ENCODE measurements at regions not wholly inside any gene's neighbourhood (a gene's known extent, or its start where the extent isn't known, plus 50 kb on each side); places are given as distances from the start of the nearest gene placed in this dataset.

DNA sequence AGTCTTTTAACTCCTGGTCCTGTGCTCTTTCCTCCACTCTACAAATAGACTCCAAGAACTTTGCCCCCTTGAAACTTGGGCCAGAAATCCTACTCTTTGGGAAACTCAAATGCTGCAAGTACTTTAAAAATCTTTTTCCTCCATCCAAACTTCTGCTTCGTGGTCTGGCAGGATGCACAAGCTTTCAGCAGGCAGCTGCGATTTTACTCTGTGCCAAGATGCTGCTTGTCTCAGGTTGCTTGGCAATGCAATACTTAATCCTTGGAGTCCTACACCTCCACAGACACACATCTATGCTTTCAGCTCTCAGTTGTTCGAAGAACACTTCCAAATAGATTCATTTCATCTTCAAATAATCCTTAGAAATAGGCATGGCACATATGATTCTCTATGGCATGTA is 435.3 kb upstream of the USP24 start:
- TF ChIP-seq CTCF (IDR thresholded peaks at IDR 0.05) (no peak), NPAS2 (CRISPR knock-in tag; IDR thresholded peaks at IDR 0.05; ENCODE audit: borderline replicate concordance) (no peak), USF2 (IDR thresholded peaks at IDR 0.05) (no peak), EP300 (IDR thresholded peaks at IDR 0.05) (no peak), CEBPB (IDR thresholded peaks at IDR 0.05) (no peak)
